ENCODE measurements at regions not wholly inside any gene's neighbourhood (a gene's known extent, or its start where the extent isn't known, plus 50 kb on each side); places are given as distances from the start of the nearest gene placed in this dataset.

DNA sequence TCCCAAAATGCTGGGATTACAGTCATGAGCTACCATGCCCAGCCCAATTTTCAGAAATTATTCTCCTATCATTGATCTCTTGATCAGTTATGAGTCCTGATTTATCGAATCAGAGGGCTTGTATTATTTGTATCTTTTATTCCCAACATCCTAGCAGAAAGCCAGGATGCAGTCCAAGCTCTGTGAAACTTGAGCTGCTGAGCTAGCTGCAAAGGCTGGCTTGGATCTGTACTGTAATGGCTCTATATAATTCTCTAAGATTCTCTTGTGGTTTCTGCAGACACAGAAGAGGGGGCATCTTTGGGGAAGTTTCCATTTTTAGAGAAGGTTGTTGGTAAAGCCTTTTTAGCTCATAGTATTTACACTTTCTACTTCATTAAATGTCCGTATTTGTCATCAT is 227.1 kb downstream of the MAP2K4 start:
- no peak for TF ChIP-seq CTCF (IDR thresholded peaks at IDR 0.05)
- no peak for TF ChIP-seq POLR2A (IDR thresholded peaks at IDR 0.05)

Measured in prostate gland (tissue), 2 donors.